ENCODE measurements at regions not wholly inside any gene's neighbourhood (a gene's known extent, or its start where the extent isn't known, plus 50 kb on each side); places are given as distances from the start of the nearest gene placed in this dataset.
"Not testable (repeated sequence)": the region's sequence is repeated elsewhere in the genome, so short reads cannot be mapped to it uniquely, and the experiment has no call there.

DNA sequence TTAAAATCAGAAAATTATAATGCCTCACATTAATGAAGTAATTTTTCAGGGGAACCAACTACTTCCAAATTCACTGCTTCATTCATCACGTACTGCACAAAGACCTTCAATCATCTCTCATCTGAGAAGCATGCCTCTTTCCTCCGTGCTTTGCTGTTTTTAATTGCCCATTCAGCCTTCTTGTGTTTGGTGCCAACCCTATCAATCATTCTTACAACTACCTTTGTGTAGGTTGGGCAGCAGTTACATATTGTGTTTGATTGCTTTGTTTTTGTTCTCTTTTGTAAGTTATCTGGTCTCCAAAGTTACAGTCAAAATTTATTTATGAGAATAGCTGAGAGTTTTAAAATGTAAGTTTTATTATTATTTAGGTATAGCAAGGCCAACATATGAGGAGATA, 549.0 kb upstream of the SLC8A1 start:
- Mint-ChIP-seq H3K4me3 (no peak overlapping the region), H3K9me3 (peaks cover 17% of the 10 kb centered on the region), H3K4me1 (no peaks in the 10 kb centered on the region), H3K27me3 (no peaks in the 10 kb centered on the region), H3K27ac (ENCODE audit: low read depth) (no peak overlapping the region), H3K36me3 (ENCODE audit: insufficient read depth) (no peaks in the 10 kb centered on the region)
- no peak for ATAC-seq (replicated peaks; ENCODE audit: extremely low read depth, poor library complexity, severe bottlenecking)
- DNase-seq (ENCODE audit: low spot score in 2 of 2) = no peak

DNA sequence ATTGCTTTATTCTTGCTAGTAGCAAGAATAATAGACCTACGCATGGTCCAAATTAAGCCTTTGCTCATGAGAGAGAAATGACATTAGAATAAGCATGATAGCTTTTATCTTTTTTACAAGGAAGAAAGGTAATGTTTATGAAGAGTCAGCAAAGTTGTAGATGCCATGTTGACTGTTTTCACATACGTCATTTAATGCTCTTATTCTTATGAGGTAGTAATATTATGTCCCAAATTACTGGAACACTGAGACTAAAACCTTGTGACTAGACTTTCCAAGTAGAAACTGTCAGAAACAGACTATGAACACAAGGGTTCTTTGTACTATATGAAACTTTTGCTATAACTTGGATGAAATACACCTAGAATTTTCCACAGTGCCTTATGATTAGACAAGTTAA, 552.8 kb upstream of the SLC8A1 start:
- ATAC-seq (replicated peaks; ENCODE audit: extremely low read depth, poor library complexity, severe bottlenecking) (no peak), DNase-seq (ENCODE audit: low spot score in 2 of 2) (no peak)
- Mint-ChIP-seq H3K27me3 (no peaks in the 10 kb centered on the region), H3K36me3 (ENCODE audit: insufficient read depth) (no peaks in the 10 kb centered on the region), H3K27ac (ENCODE audit: low read depth) (no peak overlapping the region), H3K4me3 (no peak overlapping the region), H3K4me1 (no peaks in the 10 kb centered on the region), H3K9me3 (peaks cover 15% of the 10 kb centered on the region)

DNA sequence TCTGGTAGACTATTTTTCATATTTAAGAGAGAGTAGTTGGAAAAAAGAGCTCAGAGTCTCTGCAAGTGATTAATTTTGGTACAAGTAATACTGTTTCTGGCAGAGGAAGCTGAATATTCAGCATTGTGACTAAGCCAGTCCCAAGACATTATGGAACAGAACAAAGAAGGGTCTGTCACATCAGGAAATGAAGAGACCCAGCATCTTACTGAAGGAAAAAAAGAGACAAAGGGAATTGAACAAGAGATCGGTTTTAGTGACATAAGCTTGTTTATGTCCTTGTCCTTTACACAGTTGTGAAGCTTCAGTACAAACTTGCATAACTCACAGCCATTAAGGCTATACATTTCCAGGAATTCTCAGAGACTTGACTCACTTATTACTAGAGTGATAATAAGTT, 568.5 kb upstream of the SLC8A1 start:
- no peak overlapping the region for H3K27ac Mint-ChIP-seq (ENCODE audit: low read depth)
- H3K4me3 Mint-ChIP-seq = no peak overlapping the region
- peaks cover 23% of the 10 kb centered on the region for H3K9me3 Mint-ChIP-seq
- ATAC-seq (replicated peaks; ENCODE audit: extremely low read depth, poor library complexity, severe bottlenecking) = no peak
- no peaks in the 10 kb centered on the region for H3K36me3 Mint-ChIP-seq (ENCODE audit: insufficient read depth)
- H3K27me3 Mint-ChIP-seq = no peaks in the 10 kb centered on the region
- no peaks in the 10 kb centered on the region for H3K4me1 Mint-ChIP-seq
- DNase-seq (ENCODE audit: low spot score in 2 of 2) = no peak

DNA sequence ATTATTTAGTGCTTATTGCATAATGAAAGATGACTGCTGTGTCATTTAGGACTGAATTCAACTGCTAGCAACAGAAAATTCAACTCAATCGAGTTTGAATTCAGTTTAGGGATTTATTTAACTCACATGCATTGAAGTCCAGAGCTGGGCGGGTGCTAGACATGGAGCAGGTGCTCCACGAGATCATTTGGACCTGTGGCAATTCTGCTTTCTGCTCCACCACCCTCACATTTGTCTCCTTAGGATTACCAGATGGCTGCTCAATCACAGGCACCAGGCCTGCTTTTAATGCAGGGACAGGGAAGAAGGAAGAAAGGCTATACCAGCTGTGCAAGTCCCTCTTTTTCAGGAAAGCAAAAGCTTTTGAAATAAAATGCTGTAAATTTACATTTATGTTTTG, 572.9 kb upstream of the SLC8A1 start:
- H3K27ac Mint-ChIP-seq (ENCODE audit: low read depth) = no peak overlapping the region
- H3K9me3 Mint-ChIP-seq = peaks cover 22% of the 10 kb centered on the region
- no peaks in the 10 kb centered on the region for H3K36me3 Mint-ChIP-seq (ENCODE audit: insufficient read depth)
- DNase-seq (ENCODE audit: low spot score in 2 of 2) (no peak), ATAC-seq (replicated peaks; ENCODE audit: extremely low read depth, poor library complexity, severe bottlenecking) (no peak)
- no peak overlapping the region for H3K4me3 Mint-ChIP-seq
- H3K27me3 Mint-ChIP-seq = no peaks in the 10 kb centered on the region
- no peaks in the 10 kb centered on the region for H3K4me1 Mint-ChIP-seq

DNA sequence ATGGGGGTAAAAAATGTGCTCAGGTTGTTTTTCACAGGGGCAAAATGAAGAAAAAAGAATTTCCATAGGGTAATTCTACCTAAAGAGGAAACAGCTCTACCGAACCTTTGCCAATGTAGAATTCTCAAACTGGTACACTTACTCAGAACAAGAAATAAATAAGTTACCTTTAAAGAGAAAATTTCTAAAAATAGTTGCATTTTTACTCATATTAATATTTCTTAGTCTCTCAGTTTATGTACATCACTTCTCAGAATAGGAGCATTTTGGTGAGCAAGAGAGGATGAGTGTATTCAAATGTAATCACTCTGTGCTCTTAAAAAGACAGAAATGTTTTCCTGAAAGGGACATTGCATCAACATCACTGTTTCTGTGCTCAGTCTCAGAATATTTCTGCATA, 574.7 kb upstream of the SLC8A1 start:
- H3K9me3 Mint-ChIP-seq = peaks cover 26% of the 10 kb centered on the region
- H3K4me1 Mint-ChIP-seq = no peaks in the 10 kb centered on the region
- no peaks in the 10 kb centered on the region for H3K27me3 Mint-ChIP-seq
- ATAC-seq (replicated peaks; ENCODE audit: extremely low read depth, poor library complexity, severe bottlenecking) (no peak), DNase-seq (ENCODE audit: low spot score in 2 of 2) (no peak)
- no peaks in the 10 kb centered on the region for H3K36me3 Mint-ChIP-seq (ENCODE audit: insufficient read depth)
- H3K27ac Mint-ChIP-seq (ENCODE audit: low read depth) = no peak overlapping the region
- no peak overlapping the region for H3K4me3 Mint-ChIP-seq

GRCh38 chr2:41027095-41027494, 575.2 kb upstream of the SLC8A1 start:
- Mint-ChIP-seq H3K4me3 (no peak overlapping the region), H3K27me3 (no peaks in the 10 kb centered on the region), H3K9me3 (peaks cover 21% of the 10 kb centered on the region), H3K4me1 (no peaks in the 10 kb centered on the region), H3K27ac (ENCODE audit: low read depth) (no peak overlapping the region), H3K36me3 (ENCODE audit: insufficient read depth) (no peaks in the 10 kb centered on the region)
- DNase-seq (ENCODE audit: low spot score in 2 of 2) = no peak
- no peak for ATAC-seq (replicated peaks; ENCODE audit: extremely low read depth, poor library complexity, severe bottlenecking)

DNA sequence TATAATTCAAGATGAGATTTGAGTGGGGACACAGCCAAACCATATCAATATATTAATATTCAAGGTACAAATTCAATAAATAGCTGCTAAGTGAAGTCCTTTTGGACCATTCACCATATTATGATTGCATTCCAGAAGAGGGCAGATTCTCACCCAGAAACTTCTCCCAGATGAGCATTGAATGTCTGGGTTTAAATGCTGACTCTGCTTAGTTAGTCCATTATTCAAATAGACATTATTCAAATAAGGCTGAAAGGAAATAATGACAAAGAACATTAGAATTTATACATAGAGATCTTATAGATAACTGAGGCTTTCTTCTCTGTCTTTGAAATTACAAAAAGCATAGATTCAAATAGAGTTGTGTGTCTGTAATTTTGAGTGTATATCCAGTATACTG, 579.4 kb upstream of the SLC8A1 start:
- no peak for DNase-seq (ENCODE audit: low spot score in 2 of 2)
- no peaks in the 10 kb centered on the region for H3K36me3 Mint-ChIP-seq (ENCODE audit: insufficient read depth)
- peaks cover 18% of the 10 kb centered on the region for H3K9me3 Mint-ChIP-seq
- ATAC-seq (replicated peaks; ENCODE audit: extremely low read depth, poor library complexity, severe bottlenecking) = no peak
- H3K27me3 Mint-ChIP-seq = no peaks in the 10 kb centered on the region
- no peaks in the 10 kb centered on the region for H3K4me1 Mint-ChIP-seq
- H3K27ac Mint-ChIP-seq (ENCODE audit: low read depth) = no peak overlapping the region
- no peak overlapping the region for H3K4me3 Mint-ChIP-seq

- no peak overlapping the region for H3K4me3 Mint-ChIP-seq
- peaks cover 25% of the 10 kb centered on the region for H3K9me3 Mint-ChIP-seq
- no peak for ATAC-seq (replicated peaks; ENCODE audit: extremely low read depth, poor library complexity, severe bottlenecking)
- no peaks in the 10 kb centered on the region for H3K36me3 Mint-ChIP-seq (ENCODE audit: insufficient read depth)
- H3K27me3 Mint-ChIP-seq = no peaks in the 10 kb centered on the region
- no peak overlapping the region for H3K27ac Mint-ChIP-seq (ENCODE audit: low read depth)
- no peaks in the 10 kb centered on the region for H3K4me1 Mint-ChIP-seq
- DNase-seq (ENCODE audit: low spot score in 2 of 2) = no peak
These were observed 580.8 kb upstream of the SLC8A1 start for GRCh38 chr2:41032715-41033114.

- Mint-ChIP-seq H3K27ac (ENCODE audit: low read depth) (no peak overlapping the region), H3K36me3 (ENCODE audit: insufficient read depth) (no peaks in the 10 kb centered on the region), H3K27me3 (no peaks in the 10 kb centered on the region), H3K4me3 (no peak overlapping the region), H3K9me3 (peaks cover 25% of the 10 kb centered on the region), H3K4me1 (no peaks in the 10 kb centered on the region)
- DNase-seq (ENCODE audit: low spot score in 2 of 2) (no peak), ATAC-seq (replicated peaks; ENCODE audit: extremely low read depth, poor library complexity, severe bottlenecking) (no peak)
These were observed 581.2 kb upstream of the SLC8A1 start for GRCh38 chr2:41033127-41033526.

DNA sequence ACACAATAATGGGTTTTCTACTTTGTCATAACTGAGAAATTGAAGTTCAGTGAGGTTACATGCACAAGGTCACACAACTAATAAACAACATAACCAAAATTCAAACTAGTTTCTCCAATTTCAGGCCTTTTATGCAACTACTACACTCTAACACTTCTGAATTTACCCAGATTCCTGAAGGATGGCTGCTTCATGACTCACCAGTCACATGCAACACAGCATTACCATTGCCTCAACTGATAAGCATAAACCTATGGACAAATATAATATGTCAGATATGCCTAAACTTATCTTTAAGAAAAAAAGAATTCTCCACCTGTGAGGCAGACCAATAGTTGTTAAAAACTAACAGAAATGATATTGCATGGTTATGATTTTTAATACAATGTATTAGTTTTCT, 586.5 kb upstream of the SLC8A1 start:
- peaks cover 26% of the 10 kb centered on the region for H3K9me3 Mint-ChIP-seq
- no peak overlapping the region for H3K4me3 Mint-ChIP-seq
- no peaks in the 10 kb centered on the region for H3K27me3 Mint-ChIP-seq
- ATAC-seq (replicated peaks; ENCODE audit: extremely low read depth, poor library complexity, severe bottlenecking) = no peak
- H3K36me3 Mint-ChIP-seq (ENCODE audit: insufficient read depth) = no peaks in the 10 kb centered on the region
- H3K4me1 Mint-ChIP-seq = no peaks in the 10 kb centered on the region
- no peak for DNase-seq (ENCODE audit: low spot score in 2 of 2)
- H3K27ac Mint-ChIP-seq (ENCODE audit: low read depth) = no peak overlapping the region

- not testable (repeated sequence) for H3K4me3 Mint-ChIP-seq; ATAC-seq (replicated peaks; ENCODE audit: extremely low read depth, poor library complexity, severe bottlenecking); H3K27me3 Mint-ChIP-seq; H3K4me1 Mint-ChIP-seq; H3K36me3 Mint-ChIP-seq (ENCODE audit: insufficient read depth); DNase-seq (ENCODE audit: low spot score in 2 of 2); H3K27ac Mint-ChIP-seq (ENCODE audit: low read depth)
- peaks cover 37% of the 10 kb centered on the region for H3K9me3 Mint-ChIP-seq
These were observed 587.9 kb upstream of the SLC8A1 start for GRCh38 chr2:41039750-41040149.

- no peak overlapping the region for H3K27ac Mint-ChIP-seq (ENCODE audit: low read depth)
- no peak for ATAC-seq (replicated peaks; ENCODE audit: extremely low read depth, poor library complexity, severe bottlenecking)
- no peaks in the 10 kb centered on the region for H3K4me1 Mint-ChIP-seq
- no peak for DNase-seq (ENCODE audit: low spot score in 2 of 2)
- no peaks in the 10 kb centered on the region for H3K27me3 Mint-ChIP-seq
- H3K4me3 Mint-ChIP-seq = no peak overlapping the region
- no peaks in the 10 kb centered on the region for H3K36me3 Mint-ChIP-seq (ENCODE audit: insufficient read depth)
- H3K9me3 Mint-ChIP-seq = peaks cover 37% of the 10 kb centered on the region
These were observed 589.1 kb upstream of the SLC8A1 start for GRCh38 chr2:41040782-41041520.

- no peaks in the 10 kb centered on the region for H3K4me1 Mint-ChIP-seq
- H3K36me3 Mint-ChIP-seq (ENCODE audit: insufficient read depth) = no peaks in the 10 kb centered on the region
- no peaks in the 10 kb centered on the region for H3K27me3 Mint-ChIP-seq
- ATAC-seq (replicated peaks; ENCODE audit: extremely low read depth, poor library complexity, severe bottlenecking) = no peak
- H3K4me3 Mint-ChIP-seq = no peak overlapping the region
- H3K9me3 Mint-ChIP-seq = peaks cover 33% of the 10 kb centered on the region
- DNase-seq (ENCODE audit: low spot score in 2 of 2) = no peak
- no peak overlapping the region for H3K27ac Mint-ChIP-seq (ENCODE audit: low read depth)
These were observed 590.5 kb upstream of the SLC8A1 start for GRCh38 chr2:41042343-41042742.

Data from central memory CD8-positive, alpha-beta T cell (primary cell).